Mucosa of descending colon (tissue), 3 donors: ENCODE measurements at regions not wholly inside any gene's neighbourhood (a gene's known extent, or its start where the extent isn't known, plus 50 kb on each side); places are given as distances from the start of the nearest gene placed in this dataset.

ENCODE experiments used
- ATAC-seq: fragments of 200-7000 bp; cut with Tn5 transposase; one replicate; pipeline ENCODE4 v1.9.1; 2020; ENCODE audit warnings: mild to moderate bottlenecking, moderate library complexity
- DNase-seq, 3 donors: peaks; one replicate each; pipeline ENCODE4 v3.0.0-alpha.2; 2020
- H3K36me3 ChIP-seq: fragments of 200-600 bp; one replicate; pipeline ENCODE4 v1.8.0; 2021; ENCODE audit warnings: low read depth, mild to moderate bottlenecking
- H3K4me1 ChIP-seq: fragments of 200-600 bp; one replicate; pipeline ENCODE4 v1.8.0; 2021; ENCODE audit warnings: low read depth, mild to moderate bottlenecking
- H3K4me3 ChIP-seq: fragments of 200-600 bp; one replicate; pipeline ENCODE4 v1.8.0; 2021; ENCODE audit warnings: mild to moderate bottlenecking
- H3K9me3 ChIP-seq: fragments of 200-600 bp; one replicate; pipeline ENCODE4 v1.8.0; 2021; ENCODE audit warnings: mild to moderate bottlenecking
- CTCF ChIP-seq: fragments of 200-600 bp; IDR thresholded peaks from one replicate; pipeline ENCODE4 v1.8.0; 2022; ENCODE audit warnings: antibody characterized with exemption, mild to moderate bottlenecking
- intact Hi-C, 2 donors: fragments of 100-400 bp; cut with DNase I in 1 of 2; cut with micrococcal nuclease in 1 of 2; formaldehyde crosslinking; loops; one replicate each; pipeline versions ENCODE4 v1.11.0 to v1.11.1; 2022; cut with DNase I, micrococcal nuclease
- donor health status: DM: no; HTN: no; CAD: no; lungs with moderate emphysema.
- donor health status: DM: no; HTN: no; CAD: no.
- donor health status: DM: no; HTN: yes; CAD: no.

DNA sequence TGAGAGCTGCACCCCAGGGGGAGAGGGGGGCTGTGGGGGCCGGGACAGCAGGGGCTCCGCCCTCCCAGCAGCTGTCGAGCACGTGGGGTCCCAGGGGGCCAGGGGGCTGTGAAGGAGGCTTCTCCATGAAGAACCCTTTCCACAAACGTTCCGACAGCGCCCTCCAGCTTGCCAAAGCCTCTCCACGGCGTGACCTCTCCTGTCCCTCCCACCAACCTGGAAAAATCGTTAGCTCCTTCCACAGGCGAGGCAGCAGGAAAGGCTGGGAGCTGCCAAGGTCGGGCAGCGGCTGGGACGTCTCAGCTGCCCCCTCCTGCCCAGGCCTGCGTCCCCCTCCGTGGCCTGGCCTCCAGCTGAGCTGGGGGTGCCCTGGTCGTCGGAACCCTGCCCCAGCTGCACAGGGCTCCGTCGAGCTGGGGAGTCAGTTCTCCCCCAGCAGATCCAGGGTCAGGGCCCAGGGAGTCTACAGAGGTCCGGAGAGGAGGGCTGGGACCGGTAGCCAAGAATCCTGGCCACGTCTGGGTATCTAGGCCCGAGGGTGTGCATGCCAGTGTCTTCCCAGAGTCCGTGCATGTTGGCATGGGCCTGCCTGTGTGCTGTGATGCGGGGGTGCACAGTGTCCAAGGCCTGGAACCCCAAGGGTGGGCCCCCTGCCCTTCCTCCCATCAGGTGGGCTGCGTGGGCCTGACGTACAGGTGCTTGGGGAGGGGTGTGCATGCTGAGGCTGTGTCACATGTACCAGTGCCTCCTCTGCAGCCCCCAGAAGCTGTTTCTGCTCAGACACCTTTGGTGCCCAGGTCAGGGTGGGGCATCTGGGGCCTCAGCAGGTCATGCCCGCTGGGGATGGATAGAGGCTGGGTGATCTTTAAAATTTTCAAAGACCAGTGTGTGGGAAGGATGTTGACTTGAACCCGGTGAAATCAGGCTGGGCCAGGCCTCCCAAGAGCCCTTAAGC lies 66.5 kb downstream of the UNCX start:
- Histone ChIP-seq H3K36me3 (no peaks in the 10 kb centered on the region), H3K9me3 (no peaks in the 10 kb centered on the region), H3K4me3 (no peak overlapping the region), H3K4me1 (no peaks in the 10 kb centered on the region)
- DNase-seq (peak in 1 of 3 donors; percentile 24), ATAC-seq (peak; percentile 17)
- intact Hi-C loops = no loop called here
- TF ChIP-seq CTCF = no peak

- DNase-seq = peak in 1 of 3 donors; percentile 25
- no peaks in the 10 kb centered on the region for H3K4me1 ChIP-seq
- intact Hi-C loops = no loop called here
- no peak for TF ChIP-seq CTCF
- H3K9me3 ChIP-seq = no peaks in the 10 kb centered on the region
- no peak for ATAC-seq
- no peak overlapping the region for H3K4me3 ChIP-seq
- no peaks in the 10 kb centered on the region for H3K36me3 ChIP-seq
Observed at GRCh38 chr7:1300206-1300605, 67.5 kb downstream of the UNCX start.

DNA sequence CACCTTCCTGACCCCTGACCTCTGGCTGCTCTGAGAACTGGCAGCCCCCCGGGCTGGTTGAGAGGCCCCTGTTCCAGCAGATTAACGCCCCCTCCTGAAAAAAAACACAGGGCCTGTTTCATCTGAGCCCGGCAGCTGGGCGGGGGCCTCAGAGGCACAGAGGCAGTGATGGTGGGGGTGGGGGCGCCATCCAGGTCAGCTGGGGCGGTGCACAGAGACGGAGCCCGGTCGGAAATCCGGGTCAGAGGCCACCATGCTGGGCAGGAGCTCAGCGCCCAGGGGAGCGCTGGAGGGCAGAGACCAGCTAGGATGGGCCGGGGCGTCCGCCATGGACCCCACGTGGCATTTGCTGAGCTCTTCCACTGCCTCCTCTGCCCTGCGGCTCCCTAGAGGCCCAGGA lies 68.0 kb downstream of the UNCX start:
- intact Hi-C loops = no loop called here
- TF ChIP-seq CTCF = no peak
- H3K4me1 ChIP-seq = no peaks in the 10 kb centered on the region
- H3K4me3 ChIP-seq = no peak overlapping the region
- H3K9me3 ChIP-seq = no peaks in the 10 kb centered on the region
- ATAC-seq (no peak), DNase-seq (peak in 1 of 3 donors; percentile 19)
- H3K36me3 ChIP-seq = no peaks in the 10 kb centered on the region

DNA sequence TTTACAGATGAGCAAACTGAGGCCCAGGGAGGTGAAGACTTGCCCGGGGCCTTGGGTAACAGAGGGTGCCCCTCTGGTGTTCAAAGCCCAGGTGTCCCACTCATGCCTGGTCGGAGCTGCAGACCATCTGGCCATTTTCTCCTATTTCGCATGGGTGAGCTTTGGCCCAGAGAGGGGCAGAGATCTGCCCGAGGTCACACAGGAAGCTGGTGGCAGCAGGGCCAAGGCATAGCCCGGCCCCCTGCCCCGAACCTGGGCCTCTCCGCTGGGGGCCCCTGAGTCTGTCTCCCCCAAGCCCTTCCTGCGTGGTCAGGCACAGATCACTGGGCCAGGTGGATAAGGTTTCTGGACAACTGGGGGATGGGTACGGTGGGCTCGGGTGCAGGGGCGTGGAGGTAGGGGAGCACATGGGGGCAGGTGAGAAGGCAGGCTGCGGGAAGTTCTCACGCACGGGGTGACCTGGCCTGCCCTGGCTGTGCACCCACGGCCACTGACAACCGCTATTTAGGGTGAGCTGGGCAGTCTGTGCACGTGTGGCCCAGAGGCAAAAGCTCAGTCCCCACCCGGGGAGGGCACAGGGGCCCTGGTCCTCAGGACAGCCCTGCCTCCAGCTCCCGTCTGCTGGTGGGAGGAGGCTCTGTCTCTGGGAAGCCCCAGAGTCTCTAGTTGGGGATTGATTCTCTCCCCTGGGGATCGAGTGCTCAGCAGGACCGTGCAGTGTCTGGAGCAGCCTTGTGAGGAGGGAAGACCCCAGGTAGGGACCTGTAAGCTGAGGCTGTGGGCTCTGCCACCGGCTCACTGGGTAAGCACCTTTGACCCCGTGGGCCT lies 68.6 kb downstream of the UNCX start:
- Histone ChIP-seq H3K36me3 (no peaks in the 10 kb centered on the region), H3K4me3 (no peak overlapping the region), H3K4me1 (no peaks in the 10 kb centered on the region), H3K9me3 (no peaks in the 10 kb centered on the region)
- DNase-seq (peak in 1 of 3 donors; percentile 13), ATAC-seq (no peak)
- intact Hi-C loops = no loop called here
- TF ChIP-seq CTCF = no peak

- no peak for TF ChIP-seq CTCF
- Histone ChIP-seq H3K9me3 (no peaks in the 10 kb centered on the region), H3K4me1 (no peaks in the 10 kb centered on the region), H3K4me3 (no peak overlapping the region), H3K36me3 (no peaks in the 10 kb centered on the region)
- no peak for ATAC-seq
- intact Hi-C loops = no loop called here
- DNase-seq = peak in 1 of 3 donors; percentile 17
Observed at GRCh38 chr7:1301882-1302251, 69.2 kb downstream of the UNCX start.
